ENCODE measurements at regions not wholly inside any gene's neighbourhood (a gene's known extent, or its start where the extent isn't known, plus 50 kb on each side); places are given as distances from the start of the nearest gene placed in this dataset.

- TF ChIP-seq, protein P1, sequence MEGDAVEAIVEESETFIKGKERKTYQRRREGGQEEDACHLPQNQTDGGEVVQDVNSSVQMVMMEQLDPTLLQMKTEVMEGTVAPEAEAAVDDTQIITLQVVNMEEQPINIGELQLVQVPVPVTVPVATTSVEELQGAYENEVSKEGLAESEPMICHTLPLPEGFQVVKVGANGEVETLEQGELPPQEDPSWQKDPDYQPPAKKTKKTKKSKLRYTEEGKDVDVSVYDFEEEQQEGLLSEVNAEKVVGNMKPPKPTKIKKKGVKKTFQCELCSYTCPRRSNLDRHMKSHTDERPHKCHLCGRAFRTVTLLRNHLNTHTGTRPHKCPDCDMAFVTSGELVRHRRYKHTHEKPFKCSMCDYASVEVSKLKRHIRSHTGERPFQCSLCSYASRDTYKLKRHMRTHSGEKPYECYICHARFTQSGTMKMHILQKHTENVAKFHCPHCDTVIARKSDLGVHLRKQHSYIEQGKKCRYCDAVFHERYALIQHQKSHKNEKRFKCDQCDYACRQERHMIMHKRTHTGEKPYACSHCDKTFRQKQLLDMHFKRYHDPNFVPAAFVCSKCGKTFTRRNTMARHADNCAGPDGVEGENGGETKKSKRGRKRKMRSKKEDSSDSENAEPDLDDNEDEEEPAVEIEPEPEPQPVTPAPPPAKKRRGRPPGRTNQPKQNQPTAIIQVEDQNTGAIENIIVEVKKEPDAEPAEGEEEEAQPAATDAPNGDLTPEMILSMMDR (IDR thresholded peaks at IDR 0.05): no peak
- no peak for TF ChIP-seq EZH2 (IDR thresholded peaks at IDR 0.05; ENCODE audit: borderline replicate concordance, insufficient read depth, low read depth, low read length, poor library complexity, severe bottlenecking)
Observed at GRCh38 chr10:125249948-125250347, 89.6 kb upstream of the CTBP2 start.

All from B cell (primary cell).